Testis (tissue), 2 donors: ENCODE measurements at regions not wholly inside any gene's neighbourhood (a gene's known extent, or its start where the extent isn't known, plus 50 kb on each side); places are given as distances from the start of the nearest gene placed in this dataset.

ENCODE experiments used
- DNase-seq: peaks from one replicate; pipeline ENCODE4 v3.0.0-alpha.2; 2019
- H3K27ac ChIP-seq, 2 donors: fragments of 200-600 bp; sonication (generic); one replicate each; pipeline ENCODE4 v1.5.1; 2019
- H3K27me3 ChIP-seq: fragments of 200-600 bp; sonication (generic); one replicate; pipeline ENCODE4 v1.5.1; 2019
- H3K36me3 ChIP-seq: fragments of 200-600 bp; sonication (generic); one replicate; pipeline ENCODE4 v1.5.1; 2017; ENCODE audit warnings: low read depth; ENCODE audit errors: missing control alignments
- H3K4me1 ChIP-seq: fragments of 200-600 bp; sonication (generic); one replicate; pipeline ENCODE4 v1.5.1; 2019
- H3K4me3 ChIP-seq, 2 donors: fragments of 200-600 bp; sonication (generic); one replicate each; pipeline ENCODE4 v1.5.1; 2017 to 2019
- H3K9me3 ChIP-seq: fragments of 200-600 bp; sonication (generic); one replicate; pipeline ENCODE4 v1.5.1; 2017
- CTCF ChIP-seq, 3 experiments: fragments of 450-650 bp in 2 of 3; fragments of 200-600 bp in 1 of 3; sonication (generic) in 1 of 3; IDR thresholded peaks; one replicate each; pipeline ENCODE4 v1.5.1; 2016 to 2019; ENCODE audit warnings: antibody characterized with exemption in 3 of 3, mild to moderate bottlenecking in 2 of 3, moderate library complexity in 1 of 3
- POLR2A ChIP-seq: fragments of 450-650 bp; IDR thresholded peaks from one replicate; pipeline ENCODE4 v1.6.1; 2017; ENCODE audit warnings: antibody characterized with exemption, mild to moderate bottlenecking, moderate library complexity
- WGBS, 2 donors: methylation state at CpG; one replicate each; pipeline ENCODE4 v1.1.5; 2018; 5-methylcytosine and 5-hydroxymethylcytosine counted together
- intact Hi-C: fragments of 100-400 bp; cut with DNase I; formaldehyde crosslinking; loops from one replicate; pipeline ENCODE4 v1.15.1; 2023; ENCODE audit warnings: low total_unique reads

- TF ChIP-seq POLR2A (no peak), CTCF (IDR thresholded peaks at IDR 0.05) (no peak)
- Histone ChIP-seq H3K4me1 (no peaks in the 10 kb centered on the region), H3K36me3 (no peaks in the 10 kb centered on the region), H3K9me3 (no peaks in the 10 kb centered on the region), H3K27ac (no peak overlapping the region), H3K4me3 (no peak overlapping the region), H3K27me3 (no peaks in the 10 kb centered on the region)
- DNase-seq: peak; percentile 26
- WGBS, 2 donors: 20 to 49% methylated on average over 2 of the region's 2 CpGs
- intact Hi-C loops: no loop called here
Observed at GRCh38 chr11:43130616-43131015, 181.2 kb upstream of the API5 start.

GRCh38 chr11:43135966-43136534 lies 175.7 kb upstream of the API5 start:
- DNase-seq: no peak
- no peaks in the 10 kb centered on the region for H3K9me3 ChIP-seq
- intact Hi-C loops: no loop called here
- no peaks in the 10 kb centered on the region for H3K27me3 ChIP-seq
- H3K4me3 ChIP-seq: no peak overlapping the region
- H3K4me1 ChIP-seq: no peaks in the 10 kb centered on the region
- no peak overlapping the region for H3K27ac ChIP-seq
- TF ChIP-seq POLR2A (no peak), CTCF (IDR thresholded peaks at IDR 0.05) (no peak)
- 86 to 89% methylated on average over 5 of the region's 5 CpGs for WGBS, 2 donors
- no peaks in the 10 kb centered on the region for H3K36me3 ChIP-seq

GRCh38 chr11:43138621-43139140 lies 173.1 kb upstream of the API5 start:
- Histone ChIP-seq H3K4me1 (no peaks in the 10 kb centered on the region), H3K4me3 (no peak overlapping the region), H3K36me3 (no peaks in the 10 kb centered on the region), H3K27me3 (no peaks in the 10 kb centered on the region), H3K9me3 (no peaks in the 10 kb centered on the region), H3K27ac (no peak overlapping the region)
- TF ChIP-seq CTCF (IDR thresholded peaks at IDR 0.05) (no peak), POLR2A (no peak)
- DNase-seq: no peak
- intact Hi-C loops: no loop called here
- WGBS, 2 donors: 91 to 95% methylated on average over 5 of the region's 5 CpGs

- H3K36me3 ChIP-seq: no peaks in the 10 kb centered on the region
- no peaks in the 10 kb centered on the region for H3K4me1 ChIP-seq
- intact Hi-C loops: no loop called here
- no peak overlapping the region for H3K27ac ChIP-seq
- H3K4me3 ChIP-seq: no peak overlapping the region
- no peaks in the 10 kb centered on the region for H3K27me3 ChIP-seq
- no peak for DNase-seq
- no peaks in the 10 kb centered on the region for H3K9me3 ChIP-seq
- 83 to 86% methylated on average over 1 of the region's 1 CpG for WGBS, 2 donors
- TF ChIP-seq POLR2A: no peak
- TF ChIP-seq CTCF (IDR thresholded peaks at IDR 0.05): no peak
Observed at GRCh38 chr11:43145653-43146052, 166.1 kb upstream of the API5 start.

- Histone ChIP-seq H3K4me3 (no peak overlapping the region), H3K9me3 (no peaks in the 10 kb centered on the region), H3K4me1 (no peaks in the 10 kb centered on the region), H3K27ac (no peak overlapping the region), H3K36me3 (no peaks in the 10 kb centered on the region), H3K27me3 (no peaks in the 10 kb centered on the region)
- DNase-seq: no peak
- TF ChIP-seq POLR2A (no peak), CTCF (IDR thresholded peaks at IDR 0.05) (no peak)
- intact Hi-C loops: no loop called here
Observed at GRCh38 chr11:43150697-43151096, 161.1 kb upstream of the API5 start.
